Nephron (organoid): ENCODE measurements at regions not wholly inside any gene's neighbourhood (a gene's known extent, or its start where the extent isn't known, plus 50 kb on each side); places are given as distances from the start of the nearest gene placed in this dataset.

Source experiments
- H3K27ac Mint-ChIP-seq, 3 experiments: 2 replicates each; pipeline ENCODE4 v1.8.0; 2020; ENCODE audit warnings: mixed read lengths in 3 of 3, mild to moderate bottlenecking in 2 of 3, moderate library complexity in 1 of 3
- H3K27me3 Mint-ChIP-seq: 2 replicates; pipeline ENCODE4 v1.8.0; 2021; ENCODE audit warnings: low read depth, mild to moderate bottlenecking, moderate library complexity, mixed read lengths
- H3K36me3 Mint-ChIP-seq: 2 replicates; pipeline ENCODE4 v1.8.0; 2020; ENCODE audit warnings: low read depth, mixed read lengths
- H3K4me1 Mint-ChIP-seq: 2 replicates; pipeline ENCODE4 v1.8.0; 2020; ENCODE audit warnings: mixed read lengths
- H3K4me3 Mint-ChIP-seq, 3 experiments: 2 replicates each; pipeline ENCODE4 v1.8.0; 2020; ENCODE audit warnings: mild to moderate bottlenecking in 3 of 3, mixed read lengths in 3 of 3, moderate library complexity in 2 of 3
- H3K9me3 Mint-ChIP-seq: 2 replicates; pipeline ENCODE4 v1.8.0; 2020; ENCODE audit warnings: mixed read lengths
- TF ChIP-seq, protein P1 (sequence below), 3 experiments: fragments of 200-600 bp; sonication (generic); IDR thresholded peaks; one replicate each; pipeline ENCODE4 v1.5.0; 2021; ENCODE audit warnings: antibody characterized with exemption in 3 of 3; ENCODE audit not compliant: unreplicated experiment in 3 of 3

DNA sequence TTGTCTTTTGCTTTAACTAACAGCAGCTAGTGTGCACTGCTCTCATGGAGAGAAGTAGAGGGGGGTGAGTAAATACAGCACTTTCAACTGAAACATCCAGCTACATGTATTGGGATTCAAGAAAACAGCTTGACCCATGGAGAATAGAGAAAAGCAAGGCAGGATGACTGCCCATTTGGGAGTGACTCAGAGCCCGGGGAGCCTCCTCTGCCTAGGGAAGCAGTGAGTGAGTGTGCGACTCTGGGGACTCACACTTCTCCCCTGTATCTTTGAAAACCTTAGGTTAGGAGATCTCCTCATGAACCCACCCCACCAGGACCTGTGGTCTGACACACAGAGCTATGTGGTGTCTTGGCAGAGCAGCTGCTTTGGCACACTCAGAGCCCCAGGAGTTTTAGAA lies 82.0 kb upstream of the PTGFR start:
- TF ChIP-seq, protein P1, sequence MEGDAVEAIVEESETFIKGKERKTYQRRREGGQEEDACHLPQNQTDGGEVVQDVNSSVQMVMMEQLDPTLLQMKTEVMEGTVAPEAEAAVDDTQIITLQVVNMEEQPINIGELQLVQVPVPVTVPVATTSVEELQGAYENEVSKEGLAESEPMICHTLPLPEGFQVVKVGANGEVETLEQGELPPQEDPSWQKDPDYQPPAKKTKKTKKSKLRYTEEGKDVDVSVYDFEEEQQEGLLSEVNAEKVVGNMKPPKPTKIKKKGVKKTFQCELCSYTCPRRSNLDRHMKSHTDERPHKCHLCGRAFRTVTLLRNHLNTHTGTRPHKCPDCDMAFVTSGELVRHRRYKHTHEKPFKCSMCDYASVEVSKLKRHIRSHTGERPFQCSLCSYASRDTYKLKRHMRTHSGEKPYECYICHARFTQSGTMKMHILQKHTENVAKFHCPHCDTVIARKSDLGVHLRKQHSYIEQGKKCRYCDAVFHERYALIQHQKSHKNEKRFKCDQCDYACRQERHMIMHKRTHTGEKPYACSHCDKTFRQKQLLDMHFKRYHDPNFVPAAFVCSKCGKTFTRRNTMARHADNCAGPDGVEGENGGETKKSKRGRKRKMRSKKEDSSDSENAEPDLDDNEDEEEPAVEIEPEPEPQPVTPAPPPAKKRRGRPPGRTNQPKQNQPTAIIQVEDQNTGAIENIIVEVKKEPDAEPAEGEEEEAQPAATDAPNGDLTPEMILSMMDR (IDR thresholded peaks at IDR 0.05; ENCODE audit: unreplicated experiment in 3 of 3), result no peak
- peaks cover 32% of the 10 kb centered on the region for H3K9me3 Mint-ChIP-seq
- H3K27ac Mint-ChIP-seq, result peak overlapping the region in 1 of 3 experiments; percentile 62
- no peaks in the 10 kb centered on the region for H3K27me3 Mint-ChIP-seq
- H3K4me1 Mint-ChIP-seq, result peaks cover 8% of the 10 kb centered on the region
- H3K36me3 Mint-ChIP-seq, result no peaks in the 10 kb centered on the region
- no peak overlapping the region for H3K4me3 Mint-ChIP-seq

DNA sequence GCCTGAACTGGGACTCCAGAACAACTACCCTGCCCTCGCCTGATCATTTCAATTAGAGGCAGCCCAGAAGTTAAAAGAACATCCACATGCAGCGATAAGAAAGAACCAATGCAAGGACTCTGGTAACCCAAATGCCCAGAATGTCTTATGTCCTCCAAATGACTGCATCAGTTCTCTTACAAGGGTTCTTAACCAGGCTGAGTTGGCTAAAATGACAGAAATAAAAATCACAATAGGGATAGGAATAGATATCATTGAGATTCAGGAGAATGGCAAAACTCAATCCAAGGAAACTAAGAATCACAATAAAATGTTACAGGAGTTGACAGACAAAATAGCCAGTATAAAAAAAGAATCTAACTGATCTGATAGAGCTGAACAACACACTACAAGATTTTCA lies 80.1 kb upstream of the PTGFR start:
- Mint-ChIP-seq H3K36me3 (no peaks in the 10 kb centered on the region), H3K4me3 (no peak overlapping the region), H3K27ac (no peak overlapping the region)

DNA sequence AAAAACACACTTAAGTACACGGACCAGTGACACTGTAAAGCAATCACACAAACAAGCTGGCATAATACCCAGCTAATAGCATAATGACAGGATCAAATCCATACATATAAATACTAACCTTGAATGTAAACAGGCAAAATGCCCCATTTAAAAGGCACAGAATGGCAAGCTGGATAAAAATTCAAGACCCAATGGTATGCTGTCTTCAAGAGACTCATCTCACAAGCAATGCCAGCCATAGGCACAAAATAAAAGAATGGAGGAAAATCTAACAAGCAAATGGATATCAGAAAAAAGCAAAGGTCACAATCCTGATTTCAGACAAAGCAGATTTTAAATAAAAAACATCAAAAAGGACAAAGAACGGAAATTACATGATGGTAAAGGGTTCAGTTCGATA lies 79.1 kb upstream of the PTGFR start:
- TF ChIP-seq, protein P1 (IDR thresholded peaks at IDR 0.05; ENCODE audit: unreplicated experiment in 3 of 3), result no peak
- Mint-ChIP-seq H3K4me3 (no peak overlapping the region), H3K9me3 (peaks cover 32% of the 10 kb centered on the region)

More for the DNA sequence above, 80.1 kb upstream of the PTGFR start:
- H3K27me3 Mint-ChIP-seq, result no peaks in the 10 kb centered on the region
- H3K4me1 Mint-ChIP-seq, result peaks cover 8% of the 10 kb centered on the region
- peaks cover 32% of the 10 kb centered on the region for H3K9me3 Mint-ChIP-seq
- TF ChIP-seq, protein P1 (IDR thresholded peaks at IDR 0.05; ENCODE audit: unreplicated experiment in 3 of 3), result no peak

DNA sequence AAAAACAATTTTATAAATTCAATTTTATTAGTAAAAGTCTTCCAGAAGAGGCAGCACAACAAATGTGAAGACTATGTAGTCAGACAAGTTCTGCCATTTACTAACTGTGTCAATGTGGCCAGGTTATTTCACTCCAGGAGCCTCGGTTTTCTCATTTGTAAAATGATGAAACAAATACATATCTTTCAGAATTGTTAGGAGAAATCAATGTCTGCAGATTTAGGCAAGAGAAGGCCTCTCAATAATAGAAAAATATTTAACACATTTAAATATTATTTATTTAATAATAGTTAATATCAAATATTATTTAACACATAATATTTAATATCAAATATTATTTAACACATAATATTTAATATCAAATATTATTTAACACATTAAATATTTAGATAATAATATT lies 75.6 kb upstream of the PTGFR start:
- Mint-ChIP-seq H3K9me3 (peaks cover 28% of the 10 kb centered on the region), H3K27me3 (no peaks in the 10 kb centered on the region), H3K36me3 (no peaks in the 10 kb centered on the region), H3K4me3 (no peak overlapping the region), H3K27ac (no peak overlapping the region), H3K4me1 (peaks cover 5% of the 10 kb centered on the region)
- TF ChIP-seq, protein P1 (IDR thresholded peaks at IDR 0.05; ENCODE audit: unreplicated experiment in 3 of 3), result no peak

More for the DNA sequence above, 79.1 kb upstream of the PTGFR start:
- Mint-ChIP-seq H3K27me3 (no peaks in the 10 kb centered on the region), H3K36me3 (no peaks in the 10 kb centered on the region), H3K27ac (no peak overlapping the region), H3K4me1 (peaks cover 8% of the 10 kb centered on the region)

DNA sequence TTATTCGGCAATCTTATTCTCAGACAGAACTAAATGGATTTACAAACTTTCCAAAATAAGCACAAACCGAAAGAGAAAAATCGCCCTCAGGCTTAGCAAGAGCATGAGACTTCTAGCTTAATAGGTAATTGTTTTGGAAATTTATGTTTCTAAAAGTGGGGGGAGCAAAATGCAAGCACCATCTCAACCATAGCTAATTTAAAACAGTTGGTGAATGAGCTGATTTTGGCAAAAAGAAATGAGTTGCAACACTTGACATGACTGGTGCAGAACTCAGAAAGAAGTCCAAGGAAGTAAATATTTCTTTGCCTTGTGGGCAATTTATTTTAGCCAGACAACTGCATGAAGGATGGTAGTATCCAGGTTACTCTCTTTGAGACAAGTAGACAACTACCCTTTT lies 71.5 kb upstream of the PTGFR start:
- Mint-ChIP-seq H3K36me3 (no peaks in the 10 kb centered on the region), H3K27me3 (peaks cover 3% of the 10 kb centered on the region)

DNA sequence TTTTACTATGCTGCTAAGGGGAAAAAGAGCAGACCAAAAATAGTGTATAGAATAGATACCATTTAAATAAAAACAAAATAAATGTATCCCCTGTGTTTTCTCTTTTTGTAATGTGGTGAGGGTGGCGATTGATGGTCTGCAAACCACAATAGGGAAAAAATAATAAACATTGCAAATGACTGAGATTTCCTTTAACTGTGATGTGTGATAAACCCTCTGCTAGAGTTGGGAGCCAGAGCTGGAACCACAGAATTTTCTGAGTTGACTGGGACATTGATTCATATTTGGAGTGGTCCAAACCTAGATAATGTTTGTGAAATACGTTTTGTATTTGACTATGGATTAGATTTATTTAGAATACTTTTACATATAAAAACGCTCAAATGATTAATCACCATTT lies 70.6 kb upstream of the PTGFR start:
- Mint-ChIP-seq H3K4me3 (no peak overlapping the region), H3K9me3 (no peaks in the 10 kb centered on the region), H3K27me3 (peaks cover 3% of the 10 kb centered on the region), H3K4me1 (peaks cover 12% of the 10 kb centered on the region), H3K27ac (no peak overlapping the region), H3K36me3 (no peaks in the 10 kb centered on the region)
- TF ChIP-seq, protein P1 (IDR thresholded peaks at IDR 0.05; ENCODE audit: unreplicated experiment in 3 of 3), result no peak

More for the DNA sequence above, 71.5 kb upstream of the PTGFR start:
- H3K4me1 Mint-ChIP-seq, result peaks cover 5% of the 10 kb centered on the region
- H3K9me3 Mint-ChIP-seq, result no peaks in the 10 kb centered on the region
- H3K4me3 Mint-ChIP-seq, result no peak overlapping the region
- peak overlapping the region; percentile 48 to 76 (median 64) for H3K27ac Mint-ChIP-seq
- TF ChIP-seq, protein P1 (IDR thresholded peaks at IDR 0.05; ENCODE audit: unreplicated experiment in 3 of 3), result no peak
